CD4-positive, alpha-beta T cell treated with Interleukin-6 at 100 ng/mL for 8 hours (primary cell): ENCODE measurements at regions not wholly inside any gene's neighbourhood (a gene's known extent, or its start where the extent isn't known, plus 50 kb on each side); places are given as distances from the start of the nearest gene placed in this dataset.
"Not testable (repeated sequence)": the region's sequence is repeated elsewhere in the genome, so short reads cannot be mapped to it uniquely, and the experiment has no call there.

Experiments used
- DNase-seq: peaks from one replicate; pipeline ENCODE4 v3.0.0-alpha.2; 2020; ENCODE audit warnings: mixed read lengths, low spot score

DNA sequence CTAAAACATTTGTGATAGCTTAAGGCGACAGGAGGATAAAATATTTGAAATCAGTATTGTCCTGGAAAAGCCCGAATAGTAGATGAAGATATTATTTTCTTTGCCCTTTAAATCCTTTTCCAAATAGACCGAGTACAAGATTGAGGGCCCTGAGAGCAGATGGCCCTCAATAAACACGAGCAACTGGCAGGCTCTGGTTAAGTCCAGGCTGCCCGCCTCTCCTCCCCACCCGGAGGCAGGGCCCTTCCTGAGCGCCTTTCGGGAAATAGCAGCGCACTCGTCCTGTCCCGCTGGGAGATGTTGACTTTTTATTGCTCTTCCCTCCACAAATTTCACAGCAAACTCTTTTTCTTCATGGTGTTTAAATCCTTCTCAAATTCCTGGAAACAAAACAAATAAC lies 50.8 kb upstream of the MAX start:
- DNase-seq: no peak

DNA sequence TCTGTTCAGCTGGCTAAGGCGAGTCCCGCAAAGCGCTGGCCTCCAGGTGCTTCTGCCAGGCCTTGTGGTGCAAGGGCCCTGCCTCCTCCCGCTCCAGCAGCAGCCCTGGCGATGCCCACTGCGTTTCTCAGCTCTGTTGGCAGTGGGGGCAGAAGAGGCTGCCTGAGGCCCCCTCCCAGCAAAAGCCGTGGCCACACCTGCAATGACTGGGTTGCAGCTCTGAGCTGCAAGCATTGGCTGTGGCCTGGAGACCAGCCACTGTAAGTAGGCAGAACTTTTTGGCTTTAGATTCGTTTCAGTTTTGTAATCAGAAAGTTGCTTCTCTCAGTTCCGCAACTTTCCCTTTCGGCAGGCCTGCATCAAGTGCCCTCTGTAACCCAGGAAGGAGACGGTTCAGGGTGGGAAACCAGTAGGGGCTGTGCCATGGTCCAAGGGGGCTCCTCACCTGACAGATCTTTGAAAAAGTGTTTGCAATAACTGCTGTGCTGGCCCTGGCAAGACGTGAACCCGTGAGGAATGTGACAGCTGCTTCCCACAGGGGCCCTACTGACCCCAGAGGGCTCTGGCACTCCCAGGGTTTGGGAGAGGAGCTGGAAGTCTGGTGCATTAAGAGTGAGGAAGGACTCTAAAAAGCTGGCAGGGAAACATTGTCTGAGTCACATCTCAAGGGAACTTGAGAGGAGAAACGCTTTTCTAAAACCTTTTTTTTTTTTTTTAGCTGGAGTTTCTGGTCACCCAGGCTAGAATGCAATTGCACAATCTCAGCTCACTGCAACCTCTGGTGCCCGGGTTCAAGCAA lies 54.5 kb upstream of the MAX start:
- DNase-seq: no peak

DNA sequence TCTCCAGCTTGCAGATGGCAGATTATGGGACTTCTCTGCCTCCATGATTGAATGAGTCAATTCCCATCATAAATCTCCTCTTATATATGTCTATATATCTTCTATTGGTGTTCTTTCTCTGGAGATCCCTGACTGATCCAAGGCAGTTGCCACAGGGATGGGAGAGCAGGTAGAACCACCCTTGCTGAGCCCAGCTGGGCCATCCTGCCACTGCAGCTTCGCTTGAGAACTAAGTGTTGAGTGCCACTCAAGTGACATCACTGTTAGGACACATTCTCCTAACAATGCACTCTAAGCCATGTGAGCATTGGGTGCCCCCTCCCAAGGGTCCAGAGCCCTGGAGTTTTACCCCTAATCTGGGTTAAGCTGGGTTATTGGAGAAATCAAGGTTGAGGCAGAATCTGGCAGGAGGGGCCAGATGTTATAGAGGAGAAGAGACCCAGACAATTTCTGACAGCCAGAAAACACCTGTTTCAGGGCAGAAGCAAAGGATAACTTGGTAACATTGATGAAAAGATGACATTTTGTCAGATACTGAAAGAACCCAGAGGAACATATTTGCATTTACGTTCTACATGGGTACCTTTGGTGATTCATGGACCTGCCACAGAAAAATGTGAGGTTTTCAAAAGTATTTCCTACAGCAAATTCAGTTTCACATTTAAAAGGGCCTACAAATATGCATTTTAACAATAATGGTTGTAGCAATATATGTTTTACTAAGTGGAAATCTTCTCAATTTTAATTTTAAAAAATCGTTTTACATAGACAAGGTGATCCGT lies 57.2 kb upstream of the MAX start:
- no peak for DNase-seq

DNA sequence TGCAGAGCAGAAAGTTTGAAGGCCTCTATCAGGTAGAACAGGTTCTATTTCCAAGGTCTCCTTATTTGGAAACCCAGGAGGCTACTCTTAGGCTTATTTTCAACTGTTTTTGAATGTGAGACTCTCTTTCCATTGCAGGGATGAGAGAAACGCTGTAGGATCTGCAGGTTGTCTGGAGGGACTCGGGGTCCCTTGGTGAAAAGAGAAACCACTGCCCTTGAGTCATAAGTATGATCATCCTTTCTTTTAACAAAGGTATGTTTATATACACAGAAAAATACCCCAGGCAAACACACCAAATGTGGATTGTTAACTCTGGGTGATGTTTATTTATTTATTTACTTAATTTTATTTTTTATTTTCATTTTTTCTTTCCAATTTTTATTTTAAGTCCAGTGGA lies 57.8 kb upstream of the MAX start:
- no peak for DNase-seq

DNA sequence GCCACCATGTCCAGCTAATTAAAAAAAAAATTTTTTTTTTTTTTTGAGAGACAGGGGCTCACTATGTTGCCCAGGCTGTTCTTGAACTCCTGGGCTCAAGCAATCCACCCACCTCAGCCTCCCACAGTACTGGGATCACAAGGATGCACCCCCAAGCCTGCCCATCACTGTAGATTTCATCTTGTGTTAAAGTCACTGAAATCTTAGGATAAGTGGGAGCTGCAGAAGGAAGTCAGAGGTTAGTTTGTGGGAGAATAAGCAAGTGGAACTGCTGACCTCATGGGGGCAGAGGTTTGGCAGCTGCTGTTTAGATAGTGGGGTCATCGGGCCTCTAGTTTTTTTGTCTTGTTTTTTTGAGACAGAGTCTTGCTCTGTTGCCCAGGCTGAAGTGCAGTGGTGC lies 59.7 kb upstream of the MAX start:
- DNase-seq: no peak

DNA sequence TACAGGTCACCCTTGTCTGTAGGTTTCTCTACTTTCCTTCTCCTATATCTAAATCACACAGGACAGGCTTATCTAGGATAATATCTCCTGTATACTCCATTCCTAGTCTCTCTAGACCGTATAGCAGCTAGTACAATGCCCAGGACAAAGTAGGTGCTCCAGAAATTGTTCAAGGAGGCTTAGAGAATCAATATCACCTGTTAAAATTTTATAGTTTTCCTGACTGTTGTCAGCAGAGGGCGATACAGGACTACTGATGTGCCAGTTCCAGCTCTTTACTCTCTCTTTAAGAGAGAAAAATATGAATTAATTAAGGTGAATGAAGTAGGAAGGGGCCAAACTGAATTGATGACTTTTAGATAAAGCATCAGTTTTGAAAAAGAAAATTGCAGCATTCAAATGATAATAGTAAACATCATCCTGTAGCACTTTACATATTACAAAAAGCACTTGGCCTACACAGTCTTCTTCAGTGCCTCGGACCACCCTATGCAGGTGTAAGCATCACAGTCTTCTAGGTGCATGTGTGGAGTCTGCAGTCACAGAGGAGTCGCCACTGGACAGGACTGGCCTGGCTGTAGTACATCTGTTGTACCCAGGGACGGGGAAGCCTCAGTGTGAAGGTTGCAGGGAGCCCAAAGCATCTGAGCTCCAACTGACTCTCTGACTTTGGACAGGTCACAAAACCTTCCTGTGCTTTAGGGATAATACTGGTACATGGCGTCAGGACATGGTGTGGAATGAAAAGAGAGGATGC lies 61.9 kb upstream of the MAX start:
- DNase-seq: peak; percentile 55

DNA sequence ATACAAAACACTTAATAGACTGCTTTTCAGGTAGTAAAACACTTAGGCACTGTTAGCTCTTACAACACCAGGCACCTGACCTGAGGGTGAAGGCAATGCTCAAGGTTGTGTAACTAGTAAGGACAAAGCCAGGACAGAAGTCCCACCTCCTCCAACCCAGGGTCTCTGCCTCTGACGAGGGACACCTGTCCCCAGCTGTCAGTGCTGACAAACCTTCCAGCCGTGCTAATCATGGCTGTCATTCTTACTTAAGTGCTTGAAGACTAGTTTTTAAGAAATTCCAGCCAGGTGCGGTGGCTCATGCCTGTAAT lies 62.5 kb upstream of the MAX start:
- no peak for DNase-seq

DNA sequence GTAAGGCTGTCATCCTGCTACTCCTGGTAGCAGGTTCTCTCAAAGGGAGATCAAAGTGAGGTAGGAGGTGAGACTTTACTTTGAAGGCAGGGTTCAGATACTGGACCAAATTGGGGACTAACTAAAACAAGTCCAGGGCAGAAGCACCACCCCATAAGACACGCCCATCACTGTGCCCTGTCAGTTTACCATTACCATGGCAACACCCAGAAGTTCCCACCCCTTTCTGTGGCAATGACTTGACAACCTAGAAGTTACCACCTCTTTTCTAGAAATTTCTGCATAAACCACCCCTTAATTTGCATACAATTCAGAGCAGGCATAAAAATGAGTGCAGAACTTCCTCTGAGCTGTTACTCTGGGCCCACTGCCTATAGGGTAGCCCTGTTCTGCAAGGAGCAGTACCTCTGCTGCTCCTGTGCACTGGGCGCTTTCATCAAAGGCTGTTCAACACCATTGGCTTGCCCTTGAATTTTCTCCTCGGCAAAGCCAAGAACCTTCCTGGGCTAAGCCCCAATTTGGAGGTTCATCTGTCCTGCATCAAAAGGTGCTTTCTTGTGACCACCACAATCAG lies 64.8 kb upstream of the MAX start:
- no peak for DNase-seq

DNA sequence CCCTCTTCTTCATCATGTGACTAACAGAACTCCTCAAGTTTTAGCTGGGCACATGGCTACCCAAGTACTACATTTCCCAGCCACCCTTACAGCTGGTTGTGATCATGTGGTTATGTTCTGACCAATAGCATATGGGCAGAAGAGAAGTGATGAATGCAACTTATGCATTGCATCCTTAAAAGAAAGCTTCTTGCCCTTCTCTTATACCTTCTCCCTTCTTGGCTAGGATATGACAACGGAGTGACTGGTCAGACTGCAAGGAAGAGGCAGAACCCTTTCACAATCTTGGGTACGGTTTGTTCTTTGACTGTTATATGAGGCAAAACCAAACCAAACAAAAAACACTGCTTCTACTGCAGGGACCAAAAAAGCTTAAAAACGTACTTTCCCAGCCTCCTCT lies 66.5 kb upstream of the MAX start:
- no peak for DNase-seq

DNA sequence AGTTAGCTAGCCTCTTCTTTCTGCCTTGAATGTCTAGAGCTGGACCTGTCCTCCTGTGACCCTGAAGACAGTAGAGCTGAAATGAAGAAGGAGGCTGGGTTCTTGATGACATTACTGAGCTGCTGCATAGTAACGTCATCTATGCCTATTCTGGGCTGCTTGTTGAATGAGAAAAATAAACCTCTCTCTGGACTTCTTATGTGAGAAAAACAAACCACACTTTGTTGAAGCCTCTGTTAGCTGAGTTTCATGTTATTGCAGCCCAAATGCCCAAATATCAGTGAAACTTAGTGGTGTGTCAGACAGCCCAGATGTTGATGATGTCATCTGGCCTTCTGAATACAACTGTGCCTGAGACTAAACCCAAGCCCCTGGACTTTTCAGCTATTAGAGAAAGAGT lies 67.0 kb upstream of the MAX start:
- no peak for DNase-seq

DNA sequence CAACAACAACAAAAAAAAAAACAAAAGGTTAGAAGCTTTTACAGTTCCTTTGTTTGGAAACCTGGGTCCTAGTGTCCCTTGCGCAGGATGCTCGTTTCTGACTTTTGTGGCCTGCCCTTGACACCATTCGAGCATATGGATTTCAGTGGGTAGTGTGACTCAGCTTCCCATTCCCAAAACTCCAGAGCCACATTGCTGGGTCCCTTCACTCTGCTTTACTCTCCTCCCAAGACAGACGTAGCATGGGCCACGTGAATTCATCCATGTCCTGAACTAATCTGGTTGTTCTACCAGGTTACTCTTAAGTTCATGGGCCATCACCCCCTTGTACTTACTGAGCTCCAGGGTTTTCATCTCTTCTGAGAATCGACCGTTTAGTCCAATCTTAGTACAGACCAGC lies 68.0 kb upstream of the MAX start:
- no peak for DNase-seq

DNA sequence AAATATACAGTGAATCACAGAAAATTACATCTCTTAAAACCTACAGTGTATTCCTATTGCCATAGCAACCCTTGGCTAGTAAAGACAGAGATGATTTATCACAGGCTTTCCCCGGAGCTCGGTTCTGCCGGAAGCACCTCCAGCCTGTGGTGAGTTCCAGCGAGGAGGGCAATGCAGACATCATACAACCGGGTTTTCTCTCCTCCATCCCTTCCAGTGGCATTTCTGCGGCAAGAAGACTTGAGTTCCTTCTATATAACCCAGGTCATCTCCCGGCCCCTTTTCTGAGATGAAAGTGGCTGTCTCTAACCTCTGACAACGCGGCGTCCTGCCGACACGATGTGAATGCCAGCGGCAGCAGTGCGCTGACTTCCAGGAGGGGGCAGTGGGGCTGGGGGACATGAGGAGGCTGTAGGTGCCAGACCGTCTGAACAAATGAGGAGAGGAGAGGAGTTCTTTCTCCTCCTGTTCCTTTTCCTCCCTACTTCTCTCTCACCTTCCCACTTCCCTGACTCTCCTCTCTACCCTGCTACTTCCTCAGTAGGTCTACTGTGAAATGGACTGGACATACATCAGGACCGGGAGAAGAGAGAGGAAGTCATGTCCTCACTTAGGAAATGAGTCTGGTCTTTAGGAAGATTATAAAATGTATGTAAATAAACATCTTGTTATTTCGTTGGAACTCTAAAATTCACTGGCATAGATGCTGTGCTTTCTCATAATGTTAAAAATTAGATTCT lies 68.6 kb upstream of the MAX start:
- DNase-seq: peak; percentile 42

DNA sequence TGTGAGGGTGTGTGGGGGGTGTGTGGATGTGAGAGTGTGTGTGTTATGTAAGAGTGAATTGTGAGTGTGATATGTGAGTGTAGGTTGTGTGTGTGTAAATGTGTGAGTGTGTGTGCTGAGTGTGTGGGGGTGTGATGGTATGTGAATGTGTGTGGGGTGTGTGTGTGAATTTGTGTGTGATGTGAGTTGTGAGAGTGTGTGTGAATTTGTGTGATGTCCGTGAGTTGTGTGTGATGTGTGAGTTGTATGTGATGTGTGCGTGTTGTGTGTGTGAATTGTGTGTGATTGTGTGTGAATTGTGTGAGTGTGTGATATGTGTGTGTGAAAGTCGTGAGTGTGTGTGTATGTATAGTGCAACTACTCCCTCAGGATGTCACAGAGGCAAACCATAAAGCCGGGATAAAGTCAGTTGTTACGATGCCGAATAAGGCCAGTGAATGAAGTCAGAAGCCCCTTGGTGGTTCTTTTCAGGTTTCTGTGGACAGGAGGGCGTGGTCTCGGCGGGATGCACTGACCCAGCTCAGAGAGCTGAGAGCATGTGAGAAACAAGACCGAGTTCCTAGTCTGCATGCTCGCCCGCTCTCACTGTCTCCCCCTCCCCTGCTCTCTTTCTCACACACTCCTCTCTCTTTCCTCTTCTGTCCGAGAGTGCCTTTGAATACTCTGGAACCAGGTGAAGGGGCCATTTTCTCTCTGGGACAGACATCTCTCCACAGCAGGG lies 71.8 kb upstream of the MAX start:
- no peak for DNase-seq

DNA sequence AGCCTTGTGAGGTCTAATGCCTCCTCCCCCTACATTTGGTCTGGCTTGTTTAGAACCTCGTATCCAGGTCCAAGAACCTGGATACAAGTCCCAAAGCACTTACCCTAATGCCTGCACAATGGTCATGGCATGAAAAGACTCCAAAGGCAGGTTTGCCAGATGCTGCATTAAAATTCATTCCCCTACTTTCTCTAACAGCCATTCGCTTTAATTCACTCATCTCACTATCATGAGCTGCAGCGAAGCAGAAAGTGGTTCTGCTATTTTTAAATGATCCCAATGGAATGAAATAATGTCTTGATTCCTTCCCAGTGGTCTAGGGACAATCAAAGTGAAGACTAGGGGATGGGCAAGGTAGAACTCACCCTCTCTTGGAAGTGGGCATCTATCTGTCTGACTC lies 72.5 kb upstream of the MAX start:
- DNase-seq: no peak

DNA sequence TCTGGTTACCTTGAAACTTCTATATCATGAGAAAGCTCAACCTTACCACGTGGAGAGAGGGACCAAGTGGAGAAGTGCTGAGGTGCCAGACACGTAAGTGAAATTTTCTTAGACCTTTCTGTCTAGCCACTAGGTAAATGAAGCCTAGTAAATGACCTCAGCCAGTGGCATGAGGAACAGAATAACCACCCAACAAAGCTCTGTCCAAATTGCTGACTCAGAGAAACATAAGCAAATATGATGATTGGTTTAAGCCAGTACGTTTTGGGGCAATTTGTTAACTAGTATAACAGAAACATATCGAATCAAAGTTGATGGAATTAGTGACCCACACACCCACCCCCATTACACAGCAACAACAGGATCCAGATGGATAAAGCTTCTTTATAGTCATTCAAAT lies 75.2 kb upstream of the MAX start:
- DNase-seq: no peak

DNA sequence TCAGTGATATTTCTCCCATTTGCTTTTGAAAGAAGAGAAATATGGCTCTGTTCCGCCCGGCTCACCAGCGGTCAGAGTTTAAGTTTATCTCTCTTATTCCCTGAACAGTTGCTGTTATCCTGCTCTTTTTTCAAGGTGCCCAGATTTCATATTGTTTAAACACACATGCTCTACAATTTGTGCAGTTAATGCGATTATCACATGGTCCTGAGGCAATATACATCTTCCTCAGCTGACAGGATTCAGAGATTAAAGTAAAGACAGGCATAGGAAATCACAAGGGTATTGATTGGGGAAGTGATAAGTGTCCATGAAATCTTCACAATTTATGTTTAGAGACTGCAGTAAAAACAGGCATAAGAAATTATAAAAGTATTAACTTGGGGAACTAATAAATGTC lies 76.9 kb upstream of the MAX start:
- not testable (repeated sequence) for DNase-seq

DNA sequence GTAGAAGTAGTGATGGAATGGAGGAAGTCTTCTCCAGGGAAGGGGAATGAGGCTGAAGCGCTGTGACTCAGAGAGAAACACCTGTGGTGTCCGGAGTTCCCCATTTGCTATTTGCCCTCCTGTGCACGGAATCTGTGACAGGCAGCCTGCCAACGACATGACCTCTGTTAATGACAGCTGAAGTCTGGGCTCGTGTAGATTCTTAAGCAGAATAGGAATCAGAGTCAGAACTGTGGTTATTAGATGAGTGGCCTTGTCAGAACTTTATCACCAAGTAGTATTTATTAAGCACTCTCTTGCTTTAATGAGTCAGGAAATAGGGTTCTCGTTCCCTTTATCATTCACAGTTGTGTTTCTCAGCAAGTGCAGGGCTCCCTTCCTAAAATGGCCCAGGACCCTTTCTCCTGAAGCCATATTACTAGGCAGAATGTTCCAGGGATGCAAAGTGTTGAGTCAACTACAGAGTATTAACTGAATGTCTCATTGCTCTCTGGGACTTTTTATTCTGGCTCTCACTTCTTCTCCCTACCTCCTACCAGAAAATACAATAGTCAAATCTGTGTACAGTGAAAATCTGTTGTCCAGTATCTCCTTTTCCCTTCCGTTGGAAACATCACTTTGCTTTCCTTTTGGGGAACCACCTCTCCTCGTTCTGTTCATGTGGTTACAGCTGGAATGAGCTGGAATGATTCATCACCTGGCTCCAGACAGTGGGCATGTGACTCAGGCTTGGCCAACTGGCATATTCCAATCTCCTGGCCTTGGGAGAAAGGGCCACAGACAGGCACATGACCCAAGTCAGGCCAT lies 77.8 kb upstream of the MAX start:
- peak; percentile 9 for DNase-seq

DNA sequence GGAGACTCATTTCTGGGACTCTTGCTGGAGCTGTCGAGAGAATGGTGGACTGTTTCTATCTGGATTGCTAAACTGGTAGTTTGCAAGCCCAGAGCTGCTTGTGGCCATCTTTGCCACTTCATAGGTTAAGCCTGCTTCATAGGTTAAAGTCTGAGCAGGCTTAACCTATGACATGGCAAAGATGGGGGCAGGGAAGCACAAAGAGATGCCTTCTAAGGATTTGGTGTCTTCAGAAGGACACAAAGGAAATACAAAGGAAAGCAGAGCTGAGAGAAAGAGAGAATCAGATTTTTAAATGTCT lies 78.4 kb upstream of the MAX start:
- no peak for DNase-seq

DNA sequence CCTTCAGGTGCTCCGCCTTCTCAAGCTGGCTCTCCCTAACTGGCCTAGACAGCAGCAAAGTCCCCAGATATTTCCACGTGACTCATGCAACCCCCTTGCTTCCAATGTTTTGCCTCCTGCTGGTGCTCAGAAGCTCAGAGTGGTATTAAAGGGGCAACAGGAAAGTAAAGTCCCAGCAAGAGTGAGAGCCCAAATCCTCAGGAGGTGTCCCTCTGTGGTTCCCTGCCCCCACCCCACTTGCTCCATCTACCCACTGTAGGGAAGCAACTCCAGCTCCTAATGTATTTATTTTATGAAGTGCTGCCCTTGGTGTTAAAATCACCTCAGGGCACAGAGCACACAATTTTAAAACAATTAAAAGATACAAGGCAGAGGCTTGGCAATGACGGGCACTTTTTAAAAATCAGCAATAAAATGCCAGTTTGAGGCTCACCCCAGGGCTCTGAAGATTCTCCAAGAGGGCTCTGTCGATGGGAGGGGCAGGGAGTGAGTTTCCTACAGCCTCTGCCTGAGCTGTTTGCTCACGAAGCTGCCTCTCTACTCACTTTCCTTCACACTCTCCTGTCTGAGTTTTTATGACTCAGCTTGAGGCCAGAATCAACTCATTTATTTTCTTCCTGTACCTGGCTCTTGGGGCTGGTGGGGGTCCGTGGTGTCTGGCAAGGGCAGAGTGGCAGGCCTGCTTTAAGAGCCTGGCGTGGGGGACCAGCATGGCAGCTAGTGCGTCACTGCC lies 81.9 kb upstream of the MAX start:
- no peak for DNase-seq

DNA sequence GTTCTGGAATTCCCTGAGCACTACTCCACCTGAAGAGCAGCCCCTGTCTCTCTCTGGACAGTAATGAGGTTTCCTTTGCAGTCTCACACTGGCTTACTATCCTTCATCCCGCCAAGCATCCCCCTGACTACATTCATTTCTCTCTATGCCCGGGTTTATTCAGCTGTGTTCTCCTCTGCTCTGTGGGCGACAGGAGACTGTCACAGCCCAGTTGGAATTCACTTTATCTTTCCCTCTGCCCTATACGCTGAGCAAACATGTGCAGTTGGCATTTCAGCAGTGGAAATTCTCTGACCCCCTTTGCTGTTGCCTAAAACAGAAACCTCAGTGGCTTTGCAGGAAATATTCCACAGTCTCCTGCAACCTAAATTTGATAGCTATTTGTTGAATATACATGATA lies 83.5 kb upstream of the MAX start:
- no peak for DNase-seq
